CD4-positive, alpha-beta T cell treated with Interleukin-17A for 1 hour (primary cell): ENCODE measurements at regions not wholly inside any gene's neighbourhood (a gene's known extent, or its start where the extent isn't known, plus 50 kb on each side); places are given as distances from the start of the nearest gene placed in this dataset.
"Not testable (repeated sequence)": the region's sequence is repeated elsewhere in the genome, so short reads cannot be mapped to it uniquely, and the experiment has no call there.

Experiments used
- DNase-seq: peaks from one replicate; pipeline ENCODE4 v3.0.0-alpha.2; 2020

- no peak for DNase-seq
Measured at GRCh38 chr1:228546541-228547463, 59.6 kb downstream of the RNF187 start.

GRCh38 chr1:228547464-228547792 lies 60.2 kb downstream of the RNF187 start:
- no peak for DNase-seq

- no peak for DNase-seq
Measured at GRCh38 chr1:228548788-228549187, 61.6 kb downstream of the RNF187 start.

- no peak for DNase-seq
Measured at GRCh38 chr1:228552596-228553176, 65.5 kb downstream of the RNF187 start.

- no peak for DNase-seq
Measured at GRCh38 chr1:228554107-228554506, 66.9 kb downstream of the RNF187 start.

GRCh38 chr1:228555074-228555994 lies 68.2 kb downstream of the RNF187 start:
- DNase-seq = peak; percentile 65

- not testable (repeated sequence) for DNase-seq
Measured at GRCh38 chr1:228556634-228557430, 69.7 kb downstream of the RNF187 start.
